ENCODE measurements at regions not wholly inside any gene's neighbourhood (a gene's known extent, or its start where the extent isn't known, plus 50 kb on each side); places are given as distances from the start of the nearest gene placed in this dataset.

DNA sequence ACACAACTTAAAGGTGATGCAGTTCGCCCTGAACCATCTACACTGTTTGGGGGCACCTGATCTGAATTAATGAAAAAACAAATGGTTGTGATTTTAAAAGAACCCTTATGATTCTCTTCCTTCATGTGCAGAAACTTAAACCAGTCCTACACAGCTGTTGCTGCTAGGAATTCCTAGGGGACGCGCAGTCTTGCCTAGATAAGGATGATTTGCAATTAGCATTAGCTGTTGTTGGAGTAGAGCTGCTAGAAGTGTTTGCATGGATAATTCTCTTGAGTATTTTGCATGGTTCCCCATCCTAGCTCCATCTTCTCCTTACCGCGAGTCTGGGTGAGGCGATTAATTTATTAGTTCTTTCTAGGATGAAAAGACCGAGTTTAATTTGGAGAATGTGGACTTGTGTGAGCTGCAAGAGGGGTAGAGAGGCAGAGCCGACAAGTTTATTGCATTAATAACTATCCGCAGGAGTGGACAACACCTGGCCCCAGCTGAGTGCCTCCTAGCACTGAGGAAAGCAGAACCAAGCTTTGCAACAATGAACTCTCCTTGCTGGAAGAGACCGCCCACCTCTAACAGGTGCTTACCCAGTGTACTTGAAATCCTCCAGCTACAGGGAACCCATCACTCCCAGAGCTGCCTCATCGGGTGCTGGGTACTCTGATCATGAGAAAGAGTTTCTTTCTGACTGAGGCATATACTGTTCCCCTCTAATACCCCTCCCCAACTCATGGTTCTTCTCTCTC, 75.0 kb upstream of the WNT7A start:
- DNase-seq = no peak

DNA sequence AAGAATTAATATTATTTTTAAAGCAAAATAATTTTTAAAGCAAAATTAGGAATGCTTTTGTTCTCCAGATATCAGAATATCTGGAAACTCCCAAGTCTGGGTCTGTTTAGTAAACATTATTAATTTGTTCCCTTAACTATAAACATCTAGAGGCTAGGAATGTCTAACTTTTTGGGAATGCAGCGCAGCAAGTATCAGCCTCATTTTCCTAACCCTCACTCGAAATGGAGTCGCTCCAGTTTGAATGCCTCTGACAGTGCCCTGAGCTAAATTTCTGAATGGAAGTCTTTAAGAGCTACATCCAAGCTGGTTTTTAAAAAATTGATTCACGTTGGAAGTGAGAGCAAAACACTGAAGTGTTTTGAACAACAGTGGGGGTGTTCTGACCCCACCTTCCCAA, 74.4 kb upstream of the WNT7A start:
- no peak for DNase-seq

DNA sequence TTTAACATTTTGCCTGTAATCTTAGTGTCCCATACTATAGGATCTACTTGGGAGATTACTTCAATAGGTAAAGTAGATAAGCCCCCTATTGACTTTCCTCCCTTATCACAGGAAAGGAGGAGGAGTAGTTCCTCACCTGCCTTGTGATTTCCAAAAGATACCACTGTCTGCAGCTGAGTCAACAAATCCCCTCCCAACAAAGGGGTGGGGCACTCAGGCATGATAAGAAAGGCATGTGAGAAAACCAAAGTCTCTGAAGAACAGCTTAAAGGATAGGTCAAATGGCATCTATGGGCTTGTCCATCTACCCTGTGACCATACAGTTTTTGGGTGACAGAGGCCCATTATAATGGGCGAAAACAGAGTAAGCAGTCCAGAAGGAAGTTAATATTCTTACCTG, 71.3 kb upstream of the WNT7A start:
- no peak for DNase-seq

DNA sequence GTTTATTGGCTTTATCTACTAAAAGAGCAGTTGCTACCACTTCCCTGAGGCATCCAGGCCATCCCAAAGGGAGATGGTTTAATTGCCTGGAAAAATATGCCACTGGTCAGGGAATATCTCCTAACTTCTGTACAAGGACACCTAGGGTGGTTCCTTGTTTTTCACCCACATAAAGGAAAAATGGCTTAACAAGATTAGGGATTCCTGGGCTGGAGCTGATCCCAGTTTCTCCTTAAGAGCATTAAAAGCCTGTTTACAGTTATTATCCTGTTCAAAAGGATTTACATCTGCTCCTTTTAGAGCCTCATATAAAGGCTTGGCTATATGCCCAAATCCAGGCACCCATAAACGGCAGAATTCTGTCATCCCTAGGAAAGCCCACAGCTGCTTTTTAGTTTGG, 70.2 kb upstream of the WNT7A start:
- no peak for DNase-seq

DNA sequence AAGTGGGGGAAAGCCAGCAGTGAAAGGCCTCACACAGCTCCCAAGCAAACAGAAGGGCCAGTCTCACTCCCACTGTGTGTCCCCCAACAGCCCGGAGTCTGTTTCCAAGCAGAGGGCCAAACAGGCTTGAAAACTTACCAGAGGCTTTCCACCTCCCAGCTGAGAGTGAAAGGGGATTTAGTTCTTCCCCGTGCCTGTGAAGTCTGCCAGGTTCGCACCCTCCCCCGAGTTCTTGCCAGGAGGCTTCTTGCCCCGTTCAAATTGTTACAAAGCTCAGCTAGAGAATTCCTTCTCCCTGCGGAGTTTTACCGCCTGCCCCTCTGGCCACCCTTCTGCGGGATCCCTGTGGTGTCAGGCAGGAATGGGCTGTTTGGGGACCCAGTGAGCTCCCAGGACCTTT, 68.0 kb upstream of the WNT7A start:
- DNase-seq = no peak

DNA sequence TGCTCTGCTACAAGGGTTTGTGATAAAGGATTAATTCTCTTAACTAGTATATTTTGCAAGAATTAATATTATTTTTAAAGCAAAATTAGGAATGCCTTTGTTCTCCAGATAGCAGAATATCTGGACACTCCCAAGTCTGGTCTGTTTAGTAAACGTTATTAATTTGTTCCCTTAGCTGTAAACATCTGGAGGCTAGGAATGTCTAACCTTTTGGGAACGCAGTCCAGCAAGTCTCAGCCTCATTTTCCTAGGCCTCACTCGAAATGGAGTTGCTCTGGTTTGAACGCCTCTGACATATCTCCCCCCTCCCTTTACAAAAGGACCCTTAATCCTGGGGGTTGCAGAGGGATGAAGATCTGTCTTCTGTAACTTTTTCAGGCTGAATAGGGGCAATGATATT, 59.3 kb upstream of the WNT7A start:
- DNase-seq = no peak

DNA sequence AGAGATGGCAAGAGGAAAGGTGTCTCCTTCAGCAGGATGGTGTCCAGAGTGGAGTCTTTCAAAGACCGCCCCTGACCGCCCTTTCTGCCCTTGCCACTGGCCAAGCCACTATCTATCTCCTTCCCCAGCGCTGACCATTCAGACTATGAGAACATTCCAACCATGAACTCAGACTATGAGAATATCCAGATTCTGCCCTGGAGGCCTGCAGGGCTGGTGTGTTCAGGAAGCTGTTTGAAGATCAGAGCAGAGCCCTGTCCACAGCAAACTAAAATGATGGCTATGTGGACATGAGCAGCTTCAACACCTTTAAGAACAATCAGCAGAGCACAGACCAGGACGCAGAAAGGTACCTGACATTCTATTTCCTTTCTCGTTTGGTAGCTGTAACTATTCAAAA, 57.3 kb upstream of the WNT7A start:
- no peak for DNase-seq

DNA sequence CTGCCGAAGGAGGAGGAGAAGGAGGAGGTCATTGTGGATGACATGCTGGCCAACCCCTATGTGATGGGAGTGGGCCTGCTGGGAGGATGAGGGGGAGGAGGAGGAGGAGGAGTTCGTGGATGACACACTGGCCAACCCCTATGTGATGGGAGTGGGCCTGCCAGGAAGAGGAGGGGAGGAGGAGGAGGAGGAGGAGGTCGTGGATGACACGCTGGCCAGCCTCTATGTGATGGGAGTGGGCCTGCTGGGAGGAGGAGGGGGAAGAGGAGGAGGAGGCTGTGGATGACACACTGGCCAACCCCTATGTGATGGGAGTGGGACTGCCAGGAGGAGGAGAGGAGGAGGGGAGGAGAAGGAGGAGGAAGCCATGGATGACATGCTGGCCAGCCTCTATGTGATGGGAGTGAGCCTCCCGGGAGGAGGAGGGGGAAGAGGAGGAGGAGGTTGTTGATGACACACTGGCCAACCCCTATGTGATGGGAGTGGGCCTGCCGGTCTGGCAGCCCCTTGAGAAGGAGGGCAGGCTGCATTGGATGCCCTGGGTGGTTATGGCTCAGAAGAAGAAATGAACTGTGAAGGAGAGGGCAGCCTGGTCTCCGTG, 55.7 kb upstream of the WNT7A start:
- no peak for DNase-seq

DNA sequence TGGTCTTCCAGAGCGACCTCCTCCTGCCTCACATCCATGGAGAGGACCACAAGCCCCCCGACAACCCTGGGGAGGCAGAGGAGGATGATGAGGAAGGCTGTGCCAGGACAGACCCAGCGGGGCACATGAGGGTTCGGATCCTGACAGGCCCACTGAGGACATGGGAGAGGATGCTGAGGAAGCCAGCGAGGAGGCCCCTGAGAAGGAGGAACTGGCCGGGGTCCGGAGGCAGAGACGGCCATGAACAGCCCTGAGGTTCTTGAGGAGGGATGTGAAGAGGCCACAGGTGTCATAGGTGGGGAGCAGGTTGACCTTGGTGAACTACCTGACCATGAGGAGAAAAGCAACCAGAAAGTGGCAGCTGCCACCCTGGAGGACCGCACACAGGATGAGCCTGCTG, 54.9 kb upstream of the WNT7A start:
- DNase-seq = no peak

DNA sequence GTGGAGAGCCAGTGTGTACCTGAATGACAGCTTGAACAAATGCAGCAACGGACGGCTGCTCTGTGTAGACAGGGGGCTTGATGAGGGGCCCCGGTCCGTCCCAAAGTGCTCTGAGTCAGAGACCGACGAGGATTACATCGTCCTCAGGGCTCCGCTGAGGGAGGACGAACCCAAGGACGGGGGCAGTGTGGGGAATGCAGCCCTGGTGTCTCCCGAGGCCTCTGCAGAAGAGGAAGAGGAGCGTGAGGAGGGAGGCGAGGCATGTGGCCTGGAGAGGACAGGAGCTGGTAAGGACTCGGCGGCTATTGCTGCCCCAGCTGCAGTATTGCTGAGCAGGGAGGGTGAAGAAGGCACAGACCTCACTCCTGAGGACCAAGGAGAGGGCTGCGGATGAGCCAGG, 54.4 kb upstream of the WNT7A start:
- DNase-seq = no peak

DNA sequence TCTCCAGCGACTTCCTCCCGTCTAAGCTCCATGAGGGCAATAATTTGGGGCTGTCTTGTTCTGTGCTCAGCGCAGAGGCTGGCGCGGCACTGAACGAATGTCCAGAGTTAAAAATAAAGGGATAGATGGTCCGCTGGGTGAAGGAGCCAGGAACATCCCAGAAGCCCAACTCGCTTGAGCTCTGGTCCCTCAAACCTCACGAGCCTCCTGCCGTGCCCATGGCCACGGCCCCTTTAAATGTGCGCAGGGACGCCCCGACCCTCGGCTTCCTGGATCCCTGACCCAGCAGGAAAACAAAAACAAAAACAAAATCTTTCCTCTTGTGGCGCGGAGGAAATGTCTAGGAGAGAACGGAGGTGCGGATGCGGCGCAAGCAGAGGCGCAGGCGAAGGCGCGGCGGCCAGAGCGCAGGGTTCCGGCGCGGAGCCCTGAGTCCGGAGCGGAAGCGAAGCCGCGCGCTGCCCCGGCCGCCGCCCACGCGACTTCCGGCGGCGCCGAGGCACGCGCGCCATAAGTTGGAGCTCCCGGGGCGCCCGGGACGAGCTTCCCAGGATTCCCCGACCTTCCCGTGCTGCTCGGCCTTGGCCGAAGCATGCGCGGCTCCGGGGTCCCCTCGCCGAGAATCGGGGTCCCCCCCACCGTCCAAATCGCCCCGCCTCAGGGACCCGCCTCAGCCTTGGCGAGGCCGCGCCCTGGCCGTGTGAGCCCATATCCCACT, 52.9 kb upstream of the WNT7A start:
- DNase-seq = no peak

DNA sequence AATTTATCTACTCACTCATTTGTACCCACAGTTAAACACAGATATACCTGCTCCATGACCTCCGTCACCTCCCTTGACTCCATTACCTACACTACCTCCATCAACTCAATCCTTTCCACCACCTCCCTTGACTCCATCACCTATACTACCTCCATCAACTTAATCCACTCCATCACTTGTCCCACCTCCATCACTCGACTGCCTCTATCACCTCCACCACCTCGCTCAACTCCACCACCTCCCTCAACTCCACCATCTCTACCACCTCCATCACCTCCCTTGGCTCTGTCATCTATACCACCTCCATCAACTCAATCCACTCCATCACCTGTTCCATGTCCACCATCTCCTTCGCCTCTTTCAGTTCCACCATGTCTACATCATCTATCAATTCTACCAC, 51.3 kb upstream of the WNT7A start:
- no peak for DNase-seq

Measured in MV-4-11 (cell line).